GM03348 (cell line): ENCODE measurements at regions not wholly inside any gene's neighbourhood (a gene's known extent, or its start where the extent isn't known, plus 50 kb on each side); places are given as distances from the start of the nearest gene placed in this dataset.
A peak's percentile ranks its signal among the peaks of the same experiment; 100 is the strongest.

Source experiments
- DNase-seq: peaks from one replicate; pipeline ENCODE4 v3.0.0; 2012; ENCODE audit warnings: low spot score

DNA sequence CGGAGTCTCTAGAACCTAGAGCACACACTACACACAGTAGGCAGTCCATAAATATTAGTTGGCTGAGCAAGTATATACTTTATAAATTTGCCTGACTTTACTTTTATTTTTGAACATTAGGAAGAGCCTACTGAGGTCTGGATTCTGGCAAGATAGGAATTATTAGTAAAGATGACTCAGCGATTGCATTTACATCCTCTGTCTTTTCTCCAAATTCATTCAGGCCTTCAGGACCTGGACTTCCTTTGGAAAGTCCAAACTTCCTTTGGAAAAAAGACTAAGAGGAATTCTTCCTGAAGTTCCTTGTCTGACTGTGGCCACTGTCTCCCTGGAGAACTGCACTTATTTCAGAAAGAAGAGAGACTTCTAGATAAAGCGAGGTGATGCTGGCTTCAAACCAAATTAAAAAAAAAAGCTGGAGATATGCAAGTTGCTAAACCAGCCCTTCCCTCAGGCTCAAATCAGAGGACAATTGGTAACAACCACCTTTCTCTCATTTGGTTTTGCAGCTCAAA lies 251.3 kb downstream of the GAS1 start:
- DNase-seq: peak; percentile 36

DNA sequence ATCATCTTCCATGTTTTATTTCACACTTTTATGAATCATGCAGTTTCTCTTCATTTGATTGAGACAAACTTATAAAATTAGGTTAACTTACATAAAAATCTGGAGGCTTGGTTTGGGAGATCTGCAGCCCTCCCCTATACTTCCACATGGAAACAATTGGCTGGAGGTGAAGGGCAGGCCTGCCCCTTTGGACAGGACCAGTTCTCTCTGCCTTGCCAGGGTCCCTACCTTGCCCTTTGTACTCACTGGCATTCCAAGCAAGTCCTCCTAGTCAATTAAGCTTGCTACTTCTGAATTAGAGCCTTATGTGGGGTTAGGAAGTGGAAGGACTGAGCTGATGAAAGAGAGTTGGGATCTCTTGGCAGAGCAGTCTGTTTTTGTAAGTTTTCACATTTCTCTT lies 257.3 kb downstream of the GAS1 start:
- DNase-seq: no peak

GRCh38 chr9:86687788-86688187 lies 259.5 kb downstream of the GAS1 start:
- no peak for DNase-seq

GRCh38 chr9:86685556-86685955 lies 261.8 kb downstream of the GAS1 start:
- DNase-seq: no peak

- no peak for DNase-seq
Observed at GRCh38 chr9:86684148-86684547, 263.2 kb downstream of the GAS1 start.

GRCh38 chr9:86682240-86682639 lies 265.1 kb downstream of the GAS1 start:
- no peak for DNase-seq

- peak; percentile 57 for DNase-seq
Observed at GRCh38 chr9:86679909-86680308, 267.4 kb downstream of the GAS1 start.

- no peak for DNase-seq
Observed at GRCh38 chr9:86676396-86676795, 270.9 kb downstream of the GAS1 start.

- DNase-seq: no peak
Observed at GRCh38 chr9:86675805-86676204, 271.5 kb downstream of the GAS1 start.

GRCh38 chr9:86674487-86674886 lies 272.8 kb downstream of the GAS1 start:
- no peak for DNase-seq

GRCh38 chr9:86672966-86673365 lies 274.3 kb downstream of the GAS1 start:
- DNase-seq: no peak

DNA sequence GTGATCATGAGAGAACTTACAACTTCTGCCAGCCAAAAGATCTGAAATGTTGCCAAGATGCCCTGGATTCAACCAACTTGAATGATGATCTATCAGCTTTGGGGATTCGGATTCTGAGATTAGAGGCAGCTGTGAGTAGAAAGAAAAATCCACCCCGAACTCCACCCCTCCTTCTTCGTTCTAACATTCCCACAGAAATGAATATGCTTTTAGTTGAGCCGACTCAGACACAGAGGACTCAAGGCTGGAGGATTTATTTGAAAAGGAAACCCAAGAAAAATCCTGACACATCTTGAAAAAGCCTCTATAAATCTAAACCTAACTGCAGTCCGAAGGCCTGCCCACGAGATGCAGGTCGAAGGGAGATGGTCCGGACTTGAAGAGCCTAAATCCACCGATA lies 275.0 kb downstream of the GAS1 start:
- DNase-seq: peak; percentile 29

DNA sequence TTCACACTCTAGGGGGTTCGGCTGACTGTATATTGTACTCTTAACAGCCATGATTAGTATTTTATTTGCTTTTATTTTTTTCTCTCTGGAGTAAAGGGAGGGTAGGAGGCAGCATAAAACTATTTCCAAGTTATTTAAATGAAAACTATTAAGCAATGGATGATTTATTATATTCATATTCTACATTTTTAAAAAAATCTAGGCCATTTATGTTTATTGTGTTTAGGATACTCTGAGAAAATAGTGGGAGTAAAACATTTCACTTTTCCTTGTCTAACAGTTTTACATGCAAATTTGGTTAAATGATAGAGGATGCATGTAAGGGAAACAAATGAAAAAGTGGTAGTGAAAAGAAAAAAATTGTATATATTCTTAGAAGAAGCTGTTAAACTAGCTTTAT lies 276.3 kb downstream of the GAS1 start:
- DNase-seq: no peak

DNA sequence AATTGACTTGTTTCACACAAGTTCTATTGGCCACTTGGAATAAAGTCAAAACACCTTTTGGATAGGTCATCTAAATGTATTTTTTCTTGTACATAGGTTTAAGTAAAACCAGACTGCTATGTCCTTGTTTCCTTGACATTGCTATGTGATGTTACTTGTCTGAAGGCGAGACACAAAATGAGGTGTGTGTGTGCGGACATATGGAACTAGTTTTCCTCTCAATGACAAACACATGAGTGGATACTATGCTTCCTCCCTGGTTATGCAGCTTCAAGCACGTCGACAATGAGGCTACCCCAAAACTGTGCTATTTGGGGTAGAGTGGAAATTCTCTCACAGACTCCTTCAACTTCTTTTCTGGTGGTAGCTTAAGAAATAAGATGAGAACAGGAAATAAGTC lies 276.8 kb downstream of the GAS1 start:
- DNase-seq: no peak

GRCh38 chr9:86670076-86670475 lies 277.2 kb downstream of the GAS1 start:
- no peak for DNase-seq

DNA sequence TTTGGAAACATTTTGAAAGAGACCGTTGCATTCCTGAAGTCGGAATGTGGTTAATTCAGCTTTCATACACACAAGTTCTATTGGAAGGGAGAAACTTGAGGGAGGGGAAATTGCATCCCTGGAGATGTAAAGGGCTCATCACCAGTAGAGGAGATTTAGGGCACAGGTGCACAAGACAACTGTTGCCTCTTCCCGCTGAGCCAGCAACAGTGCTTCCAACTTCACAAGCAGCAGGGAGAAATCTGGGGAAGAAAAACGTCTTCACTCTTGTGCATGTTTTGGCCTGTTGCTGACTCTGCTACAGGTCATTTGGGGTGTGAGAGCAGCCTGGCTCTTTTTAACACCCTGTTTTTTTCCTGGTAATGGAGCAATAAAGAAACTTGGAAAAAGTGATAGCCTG lies 277.9 kb downstream of the GAS1 start:
- DNase-seq: no peak

DNA sequence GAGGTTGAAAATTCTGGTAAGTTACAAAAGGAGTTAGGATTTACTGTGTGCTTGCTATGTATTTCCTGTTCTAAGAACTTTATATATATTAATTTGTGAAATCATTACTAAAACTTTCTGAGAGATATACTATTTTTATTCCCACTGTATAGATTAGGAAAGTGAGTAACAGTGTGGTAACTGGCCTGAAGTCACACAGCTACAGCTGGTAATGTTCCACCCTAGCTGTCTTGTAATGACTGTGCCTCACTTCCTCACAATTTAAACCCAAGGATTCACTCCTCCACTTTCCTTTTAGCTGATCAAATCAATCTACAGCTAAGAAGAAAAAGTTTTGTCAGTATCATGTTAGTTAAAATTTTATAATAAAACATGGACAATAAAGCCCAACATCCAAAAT lies 278.8 kb downstream of the GAS1 start:
- no peak for DNase-seq

GRCh38 chr9:86667307-86667706 lies 280.0 kb downstream of the GAS1 start:
- peak; percentile 37 for DNase-seq

- no peak for DNase-seq
Observed at GRCh38 chr9:86665416-86665815, 281.9 kb downstream of the GAS1 start.

- DNase-seq: no peak
Observed at GRCh38 chr9:86664603-86665002, 282.7 kb downstream of the GAS1 start.

DNA sequence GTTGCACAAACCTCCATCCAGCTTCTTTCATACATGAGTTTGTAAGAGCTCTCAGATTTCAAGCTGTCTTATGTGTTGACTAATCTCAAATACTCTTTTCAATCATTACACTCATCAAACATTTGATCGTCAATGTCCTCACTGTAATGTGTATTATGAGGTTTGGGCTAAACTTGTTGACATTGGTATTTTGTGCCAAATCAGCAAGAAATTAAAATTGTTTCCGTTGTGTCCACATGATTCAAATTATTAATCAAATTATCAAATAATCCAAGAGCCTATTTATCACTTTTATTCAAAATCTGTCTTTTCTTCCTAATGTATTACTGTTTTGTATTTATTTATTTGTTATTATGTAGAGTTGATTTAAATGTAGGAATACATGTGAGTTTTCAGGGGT lies 283.4 kb downstream of the GAS1 start:
- DNase-seq: no peak

DNA sequence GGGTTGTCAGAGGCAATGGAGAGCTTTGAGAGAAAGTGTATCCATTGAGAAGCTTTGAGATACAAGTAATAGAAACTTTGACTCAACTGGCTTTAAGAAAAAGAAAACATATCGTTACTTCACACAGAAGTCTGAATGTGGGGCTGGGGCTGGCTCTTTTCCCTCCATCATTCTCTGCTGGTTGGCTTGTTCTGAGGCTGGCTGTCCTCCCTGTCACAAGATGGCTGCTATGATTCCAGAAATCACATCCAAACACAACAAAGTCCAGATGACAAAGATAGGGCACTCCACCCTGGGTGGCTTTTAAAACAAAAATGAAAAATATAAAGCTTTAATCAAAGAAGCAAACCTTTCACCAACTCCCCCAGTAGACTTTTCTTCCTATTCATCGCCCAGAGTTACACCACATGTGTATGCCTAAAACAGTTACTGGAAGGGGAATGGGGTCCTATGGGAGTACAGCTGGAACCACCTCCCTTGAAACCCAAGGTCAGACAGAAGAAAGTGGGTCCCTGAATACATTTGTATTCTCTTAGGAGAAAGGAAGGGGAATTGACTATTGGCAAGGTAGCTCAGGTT lies 284.3 kb downstream of the GAS1 start:
- no peak for DNase-seq

DNA sequence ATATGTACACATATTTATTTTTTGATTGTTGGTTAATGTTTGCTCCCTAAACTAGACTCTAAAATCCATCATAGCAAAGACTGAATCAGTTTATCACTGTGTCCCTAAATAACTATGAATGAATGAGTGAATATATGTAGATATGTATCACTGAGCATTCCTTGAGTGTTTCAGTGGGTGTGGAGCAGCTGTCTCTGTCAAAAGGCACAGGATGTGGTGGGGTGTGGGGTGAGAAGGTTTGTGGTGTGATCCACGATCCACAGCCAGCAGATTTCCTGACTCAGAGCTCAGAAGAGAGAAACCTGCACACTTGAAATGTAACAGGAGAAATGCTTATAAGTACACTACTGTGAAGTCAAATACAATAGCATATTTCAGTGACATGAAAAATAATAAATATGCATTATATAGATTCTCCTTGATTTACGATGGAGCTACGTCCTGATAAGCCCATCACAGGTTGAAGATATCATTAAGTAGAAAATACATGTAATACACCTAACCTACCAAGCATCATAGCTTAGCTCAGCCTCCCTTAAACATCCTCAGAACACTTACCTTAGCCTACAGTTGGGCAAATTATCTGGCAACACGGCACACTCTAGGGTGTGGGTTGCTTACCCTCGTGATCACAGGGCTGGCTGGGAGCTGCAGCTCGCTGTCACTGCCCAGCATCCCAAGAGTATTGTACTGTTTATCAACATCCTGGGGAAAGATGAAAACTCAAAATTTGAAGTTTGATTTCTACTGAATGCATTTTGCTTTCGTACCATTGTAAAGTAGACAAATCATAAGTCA lies 287.0 kb downstream of the GAS1 start:
- peak; percentile 93 for DNase-seq
